ENCODE measurements at regions not wholly inside any gene's neighbourhood (a gene's known extent, or its start where the extent isn't known, plus 50 kb on each side); places are given as distances from the start of the nearest gene placed in this dataset.
A peak's percentile ranks its signal among the peaks of the same experiment; 100 is the strongest.

GRCh38 chr3:94221829-94222228 is 159.0 kb downstream of the NSUN3 start:
- Histone ChIP-seq H3K4me3 (ENCODE audit: low read depth, low read length) (no peak overlapping the region), H3K36me3 (ENCODE audit: control insufficient read depth, insufficient read depth, low read length) (no peaks in the 10 kb centered on the region), H3K27me3 (ENCODE audit: control insufficient read depth, insufficient read depth, low read length) (no peaks in the 10 kb centered on the region)
- CTCF ChIA-PET, result no interaction called here
- POLR2A ChIA-PET, result no interaction called here
- no peak for DNase-seq (ENCODE audit: low read depth)
- no peak for TF ChIP-seq CTCF (IDR thresholded peaks at IDR 0.05; ENCODE audit: insufficient read depth, low read depth, low read length)

GRCh38 chr3:94225148-94225865 is 162.4 kb downstream of the NSUN3 start:
- TF ChIP-seq CTCF (IDR thresholded peaks at IDR 0.05; ENCODE audit: insufficient read depth, low read depth, low read length), result no peak
- H3K4me3 ChIP-seq (ENCODE audit: low read depth, low read length), result no peak overlapping the region
- no peaks in the 10 kb centered on the region for H3K27me3 ChIP-seq (ENCODE audit: control insufficient read depth, insufficient read depth, low read length)
- ChIA-PET POLR2A (no interaction called here), CTCF (interaction anchor here (1.1 kb wide), 1 partner anchor 24 kb away, joined by 3 read pairs; no protein-coding TSS in a partner anchor)
- no peak for DNase-seq (ENCODE audit: low read depth)
- no peaks in the 10 kb centered on the region for H3K36me3 ChIP-seq (ENCODE audit: control insufficient read depth, insufficient read depth, low read length)

GRCh38 chr3:94226078-94226477 is 163.2 kb downstream of the NSUN3 start:
- TF ChIP-seq CTCF (IDR thresholded peaks at IDR 0.05; ENCODE audit: insufficient read depth, low read depth, low read length), result no peak
- Histone ChIP-seq H3K4me3 (ENCODE audit: low read depth, low read length) (no peak overlapping the region), H3K36me3 (ENCODE audit: control insufficient read depth, insufficient read depth, low read length) (no peaks in the 10 kb centered on the region), H3K27me3 (ENCODE audit: control insufficient read depth, insufficient read depth, low read length) (no peaks in the 10 kb centered on the region)
- DNase-seq (ENCODE audit: low read depth), result no peak
- ChIA-PET CTCF (interaction anchor here (1.1 kb wide), 1 partner anchor 23 kb away, joined by 3 read pairs; no protein-coding TSS in a partner anchor), POLR2A (no interaction called here)

GRCh38 chr3:94232921-94233320 is 170.1 kb downstream of the NSUN3 start:
- Histone ChIP-seq H3K36me3 (ENCODE audit: control insufficient read depth, insufficient read depth, low read length) (no peaks in the 10 kb centered on the region), H3K27me3 (ENCODE audit: control insufficient read depth, insufficient read depth, low read length) (no peaks in the 10 kb centered on the region), H3K4me3 (ENCODE audit: low read depth, low read length) (no peak overlapping the region)
- POLR2A ChIA-PET, result no interaction called here
- DNase-seq (ENCODE audit: low read depth), result no peak
- no peak for TF ChIP-seq CTCF (IDR thresholded peaks at IDR 0.05; ENCODE audit: insufficient read depth, low read depth, low read length)
- CTCF ChIA-PET, result no interaction called here

- DNase-seq (ENCODE audit: low read depth), result no peak
- Histone ChIP-seq H3K36me3 (ENCODE audit: control insufficient read depth, insufficient read depth, low read length) (no peaks in the 10 kb centered on the region), H3K4me3 (ENCODE audit: low read depth, low read length) (no peak overlapping the region), H3K27me3 (ENCODE audit: control insufficient read depth, insufficient read depth, low read length) (no peaks in the 10 kb centered on the region)
- ChIA-PET POLR2A (no interaction called here), CTCF (interaction anchor here (0.6 to 1.9 kb wide), 6 partner anchors 13 to 96 kb away, joined by 3 to 15 read pairs (median 3); no protein-coding TSS in a partner anchor)
- TF ChIP-seq CTCF (IDR thresholded peaks at IDR 0.05; ENCODE audit: insufficient read depth, low read depth, low read length), result peak; percentile 68
Observed at GRCh38 chr3:94234177-94234788, 171.4 kb downstream of the NSUN3 start.

Measured in BJ (cell line).